ENCODE measurements at regions not wholly inside any gene's neighbourhood (a gene's known extent, or its start where the extent isn't known, plus 50 kb on each side); places are given as distances from the start of the nearest gene placed in this dataset.
"Not testable (repeated sequence)": the region's sequence is repeated elsewhere in the genome, so short reads cannot be mapped to it uniquely, and the experiment has no call there.

GRCh38 chr9:110125207-110125751, 82.7 kb downstream of the C9orf152 start:
- no peak for DNase-seq (ENCODE audit: low read depth)

- no peak for DNase-seq (ENCODE audit: low read depth)
Measured at GRCh38 chr9:110125763-110126351, 82.1 kb downstream of the C9orf152 start.

GRCh38 chr9:110126499-110126941, 81.4 kb downstream of the C9orf152 start:
- DNase-seq (ENCODE audit: low read depth), result no peak

GRCh38 chr9:110126986-110127864, 80.7 kb downstream of the C9orf152 start:
- DNase-seq (ENCODE audit: low read depth), result no peak

GRCh38 chr9:110128664-110129329, 79.2 kb downstream of the C9orf152 start:
- DNase-seq (ENCODE audit: low read depth), result no peak

GRCh38 chr9:110129425-110129824, 78.5 kb downstream of the C9orf152 start:
- no peak for DNase-seq (ENCODE audit: low read depth)

- no peak for DNase-seq (ENCODE audit: low read depth)
Measured at GRCh38 chr9:110130211-110130610, 77.7 kb downstream of the C9orf152 start.

- DNase-seq (ENCODE audit: low read depth), result no peak
Measured at GRCh38 chr9:110130791-110131416, 77.1 kb downstream of the C9orf152 start.

GRCh38 chr9:110131499-110131898, 76.5 kb downstream of the C9orf152 start:
- DNase-seq (ENCODE audit: low read depth), result no peak

- DNase-seq (ENCODE audit: low read depth), result not testable (repeated sequence)
Measured at GRCh38 chr9:110132531-110132930, 75.4 kb downstream of the C9orf152 start.

- DNase-seq (ENCODE audit: low read depth), result no peak
Measured at GRCh38 chr9:110133059-110133458, 74.9 kb downstream of the C9orf152 start.

GRCh38 chr9:110133608-110134210, 74.2 kb downstream of the C9orf152 start:
- DNase-seq (ENCODE audit: low read depth), result no peak

GRCh38 chr9:110135846-110136245, 72.1 kb downstream of the C9orf152 start:
- DNase-seq (ENCODE audit: low read depth), result no peak

GRCh38 chr9:110136802-110137201, 71.2 kb downstream of the C9orf152 start:
- no peak for DNase-seq (ENCODE audit: low read depth)

GRCh38 chr9:110140276-110140675, 67.7 kb downstream of the C9orf152 start:
- DNase-seq (ENCODE audit: low read depth), result no peak

- DNase-seq (ENCODE audit: low read depth), result no peak
Measured at GRCh38 chr9:110141227-110141793, 66.6 kb downstream of the C9orf152 start.

- no peak for DNase-seq (ENCODE audit: low read depth)
Measured at GRCh38 chr9:110142253-110142652, 65.7 kb downstream of the C9orf152 start.

GRCh38 chr9:110142868-110143481, 65.0 kb downstream of the C9orf152 start:
- no peak for DNase-seq (ENCODE audit: low read depth)

- DNase-seq (ENCODE audit: low read depth), result no peak
Measured at GRCh38 chr9:110143485-110143884, 64.5 kb downstream of the C9orf152 start.

GRCh38 chr9:110143950-110144545, 63.9 kb downstream of the C9orf152 start:
- DNase-seq (ENCODE audit: low read depth), result no peak
